ENCODE measurements at regions not wholly inside any gene's neighbourhood (a gene's known extent, or its start where the extent isn't known, plus 50 kb on each side); places are given as distances from the start of the nearest gene placed in this dataset.

GRCh38 chr6:19329078-19329477 is 508.1 kb upstream of the ID4 start:
- ATAC-seq (ENCODE audit: low read depth), result no peak
- CTCF ChIA-PET, result no interaction called here

More at GRCh38 chr6:19329078-19329477, 508.1 kb upstream of the ID4 start:
- Histone ChIP-seq H3K4ac (ENCODE audit: low read depth, low read length) (no peak overlapping the region), H3K79me1 (ENCODE audit: low read depth in 1 of 2, low read length in 2 of 2) (no peaks in the 10 kb centered on the region), H3K18ac (ENCODE audit: low read depth, low read length) (no peak overlapping the region), H3K27me3 (ENCODE audit: control insufficient read depth, insufficient read depth, low read length) (no peaks in the 10 kb centered on the region), H4K91ac (ENCODE audit: insufficient read depth, low read depth, low read length) (no peak overlapping the region), H3K9me3 (ENCODE audit: control insufficient read depth, insufficient read depth, low read length) (0 out of 2 replicates have a peak, but pooled peaks cover 2% of the 10 kb centered on the region), H2BK5ac (ENCODE audit: low read depth, low read length, poor library complexity, severe bottlenecking) (no peak overlapping the region), H3K23ac (ENCODE audit: low read depth, low read length) (no peak overlapping the region), H3K36me3 (ENCODE audit: control insufficient read depth, insufficient read depth, low read length) (no peaks in the 10 kb centered on the region), H3K4me1 (ENCODE audit: control insufficient read depth, insufficient read depth, low read length) (no peaks in the 10 kb centered on the region), H3K9ac (ENCODE audit: low read depth, low read length) (no peak overlapping the region), H3K14ac (replicated peaks; ENCODE audit: low read depth, low read length) (no peak overlapping the region), H4K20me1 (ENCODE audit: insufficient read depth, low read length) (no peaks in the 10 kb centered on the region), H2BK15ac (ENCODE audit: low read depth, low read length) (no peak overlapping the region), H2AK5ac (ENCODE audit: low read depth, low read length) (no peak overlapping the region), H2AK9ac (replicated peaks; ENCODE audit: low read depth, low read length, poor library complexity) (no peak overlapping the region), H2BK20ac (ENCODE audit: low read depth, low read length) (no peak overlapping the region), H3K27ac (ENCODE audit: insufficient read depth, low read length) (no peak overlapping the region), H3K9me1 (ENCODE audit: insufficient read depth, low read length) (no peaks in the 10 kb centered on the region), H3K4me2 (ENCODE audit: low read depth, low read length) (no peak overlapping the region), H3K56ac (ENCODE audit: extremely low read depth, insufficient read depth, low read length) (no peak overlapping the region), H4K5ac (ENCODE audit: low read depth, low read length) (no peak overlapping the region), H3K4me3 (ENCODE audit: insufficient read depth, low read depth, low read length) (no peak overlapping the region), H4K8ac (ENCODE audit: low read depth in 2 of 2, low read length in 2 of 2) (no peak overlapping the region), H2BK120ac (ENCODE audit: low read depth, low read length) (no peak overlapping the region), H2AFZ (replicated peaks; ENCODE audit: low read length, poor library complexity) (no peak overlapping the region)
- dilution Hi-C loops (cut with HindIII; ENCODE audit: low sequenced_read_pairs, unreplicated experiment) (no loop called here), intact Hi-C loops (cut with micrococcal nuclease) (no loop called here), in situ Hi-C loops (cut with MboI; ENCODE audit: low sequenced_read_pairs) (no loop called here)
- POLR2A ChIA-PET (ENCODE audit: unreplicated experiment), result no interaction called here
- no CpG with 5 or more reads among the region's 4 CpGs for WGBS, 2 experiments (ENCODE audit: extremely low coverage in 2 of 2, insufficient read length in 1 of 2)
- no peak for DNase-seq
- TF ChIP-seq RCOR1 (IDR thresholded peaks at IDR 0.05; ENCODE audit: insufficient replicate concordance, low read length) (no peak), USF2 (IDR thresholded peaks at IDR 0.05; ENCODE audit: low read depth, low read length) (no peak), BHLHE40 (IDR thresholded peaks at IDR 0.05; ENCODE audit: low read depth, low read length) (no peak), POLR2A (IDR thresholded peaks at IDR 0.05; ENCODE audit: low read depth, low read length) (no peak), FOS (IDR thresholded peaks at IDR 0.05; ENCODE audit: low read depth, low read length) (no peak), MXI1 (IDR thresholded peaks at IDR 0.05; ENCODE audit: borderline replicate concordance, low read depth, low read length) (no peak), SMC3 (IDR thresholded peaks at IDR 0.05; ENCODE audit: low read depth, low read length) (no peak), MAFK (IDR thresholded peaks at IDR 0.05; ENCODE audit: low read depth, low read length) (no peak)
- BruUV-seq (replicated peaks), result no TSS peak

All from IMR-90 (cell line).